Inflammatory macrophage treated with lipopolysaccharide for 1 hour (primary cell): ENCODE measurements at regions not wholly inside any gene's neighbourhood (a gene's known extent, or its start where the extent isn't known, plus 50 kb on each side); places are given as distances from the start of the nearest gene placed in this dataset.
"Not testable (repeated sequence)": the region's sequence is repeated elsewhere in the genome, so short reads cannot be mapped to it uniquely, and the experiment has no call there.

Source experiments
- DNase-seq, 2 donors: peaks; one replicate each; pipeline ENCODE4 v3.0.0-alpha.2; 2020 to 2022

DNA sequence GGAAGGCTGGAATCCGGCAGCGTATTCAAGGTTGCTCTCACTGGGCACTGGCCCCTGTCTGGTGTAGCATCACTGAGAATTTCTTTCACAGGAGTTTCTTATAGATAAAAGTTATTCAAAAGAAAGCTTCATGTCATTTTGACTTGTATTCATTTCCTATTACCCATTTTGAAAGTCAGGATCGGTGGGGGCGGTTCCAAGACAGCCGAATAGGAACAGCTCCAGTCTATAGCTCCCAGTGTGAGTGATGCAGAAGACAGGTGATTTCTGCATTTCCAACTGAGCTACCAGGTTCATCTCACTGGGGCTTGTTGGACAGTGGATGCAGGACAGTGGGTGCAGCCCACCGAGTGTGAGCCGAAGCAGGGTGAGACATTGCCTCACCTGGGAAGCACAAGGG, 51.5 kb upstream of the CDC42EP3 start:
- not testable (repeated sequence) for DNase-seq

DNA sequence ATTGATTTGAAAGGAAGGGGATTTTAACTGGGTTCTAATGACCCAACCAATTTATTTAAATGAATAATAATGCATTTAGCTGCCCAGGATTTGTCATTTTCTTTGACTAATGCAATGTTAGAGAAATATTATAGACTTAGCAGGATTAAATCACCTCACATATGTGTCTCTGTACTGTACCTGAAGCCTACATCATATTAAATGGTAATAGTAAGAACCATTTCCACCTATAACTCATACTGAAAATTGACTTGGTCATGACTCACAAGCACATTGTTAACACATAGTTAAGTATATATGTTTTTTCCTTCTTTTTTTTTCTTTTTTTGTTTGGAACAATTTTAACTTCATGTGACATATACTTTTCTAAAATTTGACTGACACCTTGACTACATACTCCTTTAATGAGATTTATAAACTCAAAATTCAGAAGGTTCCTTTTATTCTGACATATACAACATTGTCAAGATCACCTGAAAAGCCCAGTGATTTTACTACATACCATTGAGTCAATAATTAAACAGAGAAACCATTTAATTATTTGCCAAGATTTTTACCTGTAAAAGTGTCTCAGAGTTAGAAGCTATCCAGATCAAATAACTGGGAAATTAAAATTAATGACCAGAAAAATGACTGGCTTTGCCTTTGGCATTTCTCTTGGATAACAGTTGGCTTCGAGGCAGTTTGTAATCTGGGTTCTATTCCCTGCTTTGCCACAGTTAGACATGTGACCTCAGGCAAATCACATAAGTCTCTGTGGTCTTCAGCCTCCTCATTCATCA, 58.8 kb upstream of the CDC42EP3 start:
- no peak for DNase-seq

DNA sequence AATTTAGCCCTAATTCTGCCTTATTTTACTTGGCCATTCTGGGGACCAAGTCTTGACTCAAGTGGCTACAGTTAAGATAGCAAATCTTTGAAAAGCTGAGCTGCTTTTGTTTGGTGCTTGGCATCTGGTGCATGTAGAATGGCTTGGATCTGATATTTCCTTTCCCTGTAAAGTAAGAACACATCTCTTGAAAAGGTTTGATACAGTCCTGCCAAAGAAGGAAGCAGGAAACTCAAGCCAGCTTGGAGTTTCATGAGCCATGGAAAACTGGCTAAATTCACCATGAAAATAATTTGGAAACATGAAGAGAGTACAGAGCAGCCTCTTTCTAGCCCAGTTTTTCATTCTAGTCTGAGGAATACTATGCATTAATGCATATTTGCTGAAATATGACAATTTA, 61.0 kb upstream of the CDC42EP3 start:
- not testable (repeated sequence) for DNase-seq

DNA sequence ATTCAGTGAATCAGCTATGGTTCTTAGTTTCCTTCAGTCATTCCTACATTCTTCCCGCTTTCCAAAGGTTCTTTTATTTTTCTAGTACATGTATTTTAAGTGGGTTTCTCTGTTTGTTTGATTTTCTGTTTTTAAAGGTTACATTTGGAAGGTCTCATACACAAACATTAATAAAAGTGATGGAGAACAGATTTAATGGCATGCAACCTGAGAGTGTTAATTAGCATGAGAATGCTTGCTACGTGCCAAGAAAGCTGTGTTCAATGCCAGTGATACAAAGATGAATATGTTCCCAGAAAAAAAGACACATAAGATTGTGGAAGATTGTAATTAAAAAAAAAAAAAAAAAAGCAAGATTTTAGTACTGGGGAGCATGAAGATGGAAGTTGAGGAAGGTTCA, 61.8 kb upstream of the CDC42EP3 start:
- DNase-seq, result no peak

DNA sequence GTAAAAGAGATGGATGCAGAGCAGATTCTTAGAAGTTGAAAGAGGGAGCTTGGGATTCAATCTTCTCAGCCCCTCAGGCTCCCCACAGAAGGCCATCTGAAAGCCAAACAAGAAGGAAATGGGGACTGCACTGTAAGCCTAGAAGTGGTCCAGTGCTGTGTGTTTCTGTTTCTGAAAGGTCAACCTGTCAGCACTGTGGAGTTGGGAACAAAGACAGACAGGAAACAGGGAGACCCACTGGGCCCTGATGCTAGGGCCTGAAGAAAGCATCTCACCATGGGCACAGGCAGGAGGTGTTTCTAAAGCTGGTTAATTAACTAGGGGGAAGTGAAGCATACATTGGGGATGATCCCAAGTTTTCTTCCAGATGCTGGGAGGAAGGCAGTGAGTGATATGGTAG, 62.5 kb upstream of the CDC42EP3 start:
- DNase-seq, result not testable (repeated sequence)

DNA sequence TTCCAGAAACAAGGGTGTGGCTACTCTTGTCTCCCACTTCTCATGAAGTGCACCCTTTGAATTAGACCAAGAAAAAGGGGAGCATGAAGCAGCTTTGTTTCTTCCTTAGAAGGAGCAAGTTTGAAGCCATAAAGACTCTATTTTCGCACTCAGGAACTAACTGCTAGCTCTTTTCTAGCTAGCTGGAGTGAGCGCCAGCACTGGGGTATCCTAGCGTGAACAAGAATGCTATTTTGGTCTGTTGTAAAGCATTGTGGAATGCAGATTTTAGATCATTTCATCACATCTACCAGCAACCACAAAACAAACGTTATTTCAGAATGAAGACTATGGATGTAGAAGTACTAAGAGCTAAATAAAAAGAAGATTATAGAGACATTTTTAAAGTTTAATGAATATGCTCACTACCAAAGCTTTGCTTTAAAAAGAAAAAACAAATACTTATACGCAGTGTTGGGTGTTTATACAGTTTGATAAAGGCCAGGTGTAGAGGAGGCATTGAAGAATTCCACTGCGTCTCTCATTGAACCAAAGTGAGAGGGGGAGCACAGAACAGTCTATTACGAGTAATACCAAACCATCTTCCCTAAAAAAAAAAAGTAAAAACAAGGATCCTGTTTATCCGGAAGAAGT, 63.6 kb upstream of the CDC42EP3 start:
- DNase-seq, result not testable (repeated sequence)

DNA sequence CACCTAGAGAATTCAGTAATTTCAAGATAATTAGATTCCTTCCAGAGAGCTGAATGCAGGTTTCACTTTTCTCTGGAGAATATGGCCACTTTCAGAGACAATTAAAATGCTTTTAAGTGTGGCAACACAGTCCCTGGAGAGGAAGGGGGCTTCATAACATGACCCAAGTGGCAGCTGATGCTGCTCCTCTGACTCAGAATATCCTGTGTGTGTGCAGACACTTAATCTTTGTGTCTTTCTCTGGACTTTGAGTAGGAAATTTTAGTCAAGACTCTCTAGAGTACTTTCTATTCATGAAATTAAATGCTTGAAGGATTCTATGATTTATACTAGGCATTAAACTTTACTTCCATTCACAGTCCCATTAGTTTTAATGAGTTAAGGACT, 64.1 kb upstream of the CDC42EP3 start:
- not testable (repeated sequence) for DNase-seq

DNA sequence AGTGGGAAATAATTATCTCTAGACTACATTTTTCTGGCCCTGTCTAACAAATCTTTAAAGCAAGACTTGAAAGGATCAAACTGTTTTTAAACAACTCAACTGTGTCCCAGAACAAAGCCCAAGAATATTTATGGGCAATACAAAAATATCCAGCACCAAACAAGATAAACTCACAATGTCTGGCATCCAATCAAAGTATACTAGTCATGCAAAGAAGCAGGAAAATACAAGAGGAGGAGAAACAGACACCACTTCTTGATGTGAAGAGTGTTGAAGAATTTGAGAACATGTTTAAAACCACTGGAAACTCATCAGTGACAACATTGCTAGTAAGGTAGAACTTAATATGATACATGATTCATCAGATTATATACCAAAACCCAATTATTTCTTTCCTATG, 66.1 kb upstream of the CDC42EP3 start:
- no peak for DNase-seq

DNA sequence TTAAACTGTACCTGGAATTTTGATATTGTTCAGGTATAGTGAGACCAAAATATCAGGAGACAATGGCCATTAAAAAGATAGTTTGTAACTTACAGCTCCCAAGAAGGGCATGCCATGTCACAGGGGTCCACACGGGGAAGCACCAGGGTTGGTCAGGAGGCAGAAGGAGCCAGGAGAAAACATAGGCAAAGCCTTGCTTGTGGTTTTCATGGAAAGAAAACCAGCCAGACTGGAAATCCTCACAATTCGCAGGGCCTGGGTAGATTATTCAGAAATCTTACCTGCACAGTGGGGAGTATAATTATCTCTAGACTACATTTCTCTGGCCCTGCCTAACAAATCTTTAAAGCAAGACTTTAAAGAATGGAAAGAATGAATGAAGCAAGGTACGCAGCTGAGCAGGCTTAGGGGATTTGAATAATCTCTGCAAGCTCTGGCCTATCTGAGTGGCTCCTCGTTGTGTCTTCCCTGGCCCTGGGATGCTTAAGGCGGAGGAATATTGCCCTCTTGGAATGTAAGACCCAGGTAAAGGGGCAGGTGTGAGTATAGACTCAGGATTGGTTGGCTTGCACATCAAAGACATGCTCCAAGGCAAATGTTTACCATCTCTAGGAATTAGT, 66.9 kb upstream of the CDC42EP3 start:
- no peak for DNase-seq

DNA sequence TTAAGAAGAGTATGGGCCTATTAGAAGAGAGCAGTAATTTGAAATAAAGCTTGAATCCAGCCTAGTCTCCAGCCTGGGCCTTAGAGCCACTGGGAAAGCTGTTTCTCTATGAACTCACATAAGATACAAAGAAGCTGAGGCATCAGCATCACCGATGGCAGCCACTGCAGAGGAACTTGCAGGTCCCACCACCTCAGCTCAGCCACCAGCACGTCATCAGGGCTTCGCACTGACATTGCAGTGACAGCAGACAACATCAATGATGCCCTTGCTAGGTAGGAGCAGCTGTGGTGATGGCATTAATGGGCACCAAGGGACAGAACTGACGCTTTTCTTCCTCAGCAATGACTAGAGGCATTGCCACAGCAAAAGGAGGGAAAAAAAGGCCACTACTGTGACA, 67.7 kb upstream of the CDC42EP3 start:
- no peak for DNase-seq

DNA sequence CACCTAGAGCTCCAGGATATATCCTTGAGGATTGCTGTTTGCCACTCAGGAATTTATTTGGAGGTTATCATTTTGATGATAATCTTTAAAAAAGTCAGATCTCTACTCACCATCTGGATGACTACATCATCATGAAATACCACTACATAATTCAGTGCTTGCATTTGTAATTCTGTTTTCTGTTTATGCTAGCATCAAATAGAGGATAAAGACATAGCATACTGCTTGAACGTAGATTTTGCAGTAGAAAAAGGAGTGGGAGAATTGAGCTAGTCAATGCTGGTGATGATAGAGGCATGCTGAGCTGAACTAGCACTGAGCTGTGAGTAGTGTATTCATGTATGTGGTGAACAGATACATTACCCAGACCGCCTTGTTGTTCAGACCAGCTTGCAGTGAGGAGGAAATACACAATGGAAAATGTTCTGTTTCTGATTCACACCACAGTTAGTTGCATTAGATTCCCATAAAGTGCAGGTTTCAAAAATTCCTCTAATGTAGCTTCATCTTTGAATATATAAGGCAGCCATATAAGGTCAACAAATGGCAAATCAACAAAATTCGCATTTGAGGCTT, 68.8 kb upstream of the CDC42EP3 start:
- DNase-seq, result no peak

DNA sequence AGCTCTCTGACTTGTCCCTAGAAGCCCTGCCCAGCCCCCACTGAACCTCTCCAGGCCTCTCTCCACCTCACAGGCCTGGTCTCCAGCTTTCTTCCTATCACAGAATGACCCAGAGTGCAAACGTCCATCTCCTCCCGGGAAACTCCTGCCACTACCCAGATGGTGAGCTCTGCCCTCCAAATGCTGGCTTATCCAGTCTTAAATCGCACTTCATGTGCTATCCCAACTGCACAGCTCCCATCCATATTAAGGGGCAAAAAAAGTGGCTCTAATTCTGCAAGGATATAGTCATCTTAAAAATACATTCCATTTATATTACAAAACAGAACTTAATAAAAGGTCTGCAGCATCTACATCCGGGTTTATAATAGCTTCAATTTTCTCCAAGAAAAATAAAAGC, 70.8 kb upstream of the CDC42EP3 start:
- DNase-seq, result no peak

DNA sequence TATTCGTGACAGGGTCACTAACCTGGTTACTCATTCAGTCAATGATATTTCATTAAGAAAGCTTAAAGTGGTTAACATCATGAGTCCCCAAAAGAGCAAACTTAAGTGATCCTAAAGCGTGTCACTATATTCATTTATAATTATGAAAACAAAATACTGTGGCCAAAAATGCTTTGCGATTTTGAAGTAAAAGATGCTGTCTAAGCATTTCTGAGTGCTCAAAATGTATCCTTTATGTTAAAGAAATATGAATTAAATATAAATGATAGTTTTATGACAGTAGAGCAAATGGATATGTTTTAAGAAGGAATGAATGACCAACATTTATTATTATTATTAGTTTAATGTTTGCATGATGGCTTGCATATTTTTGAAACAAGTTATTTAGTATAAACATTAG, 72.6 kb upstream of the CDC42EP3 start:
- no peak for DNase-seq

DNA sequence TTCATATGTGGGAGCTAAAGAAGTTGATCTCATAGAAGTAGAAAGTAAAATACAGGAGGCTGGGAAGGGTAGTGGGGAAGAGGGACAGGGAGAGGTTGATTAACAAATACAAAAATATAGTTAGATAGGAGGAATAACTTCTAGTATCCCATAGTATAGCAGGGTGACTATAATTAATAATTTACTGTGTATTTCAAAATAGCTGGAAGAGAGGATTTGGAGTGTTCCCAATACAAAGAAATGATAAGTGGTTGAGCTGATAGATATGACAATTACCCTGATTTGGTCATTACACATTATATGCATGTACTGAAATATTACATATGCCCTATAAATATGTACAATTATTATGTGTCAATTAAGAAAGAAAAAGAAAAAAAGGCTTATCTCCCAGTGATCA, 73.5 kb upstream of the CDC42EP3 start:
- not testable (repeated sequence) for DNase-seq

DNA sequence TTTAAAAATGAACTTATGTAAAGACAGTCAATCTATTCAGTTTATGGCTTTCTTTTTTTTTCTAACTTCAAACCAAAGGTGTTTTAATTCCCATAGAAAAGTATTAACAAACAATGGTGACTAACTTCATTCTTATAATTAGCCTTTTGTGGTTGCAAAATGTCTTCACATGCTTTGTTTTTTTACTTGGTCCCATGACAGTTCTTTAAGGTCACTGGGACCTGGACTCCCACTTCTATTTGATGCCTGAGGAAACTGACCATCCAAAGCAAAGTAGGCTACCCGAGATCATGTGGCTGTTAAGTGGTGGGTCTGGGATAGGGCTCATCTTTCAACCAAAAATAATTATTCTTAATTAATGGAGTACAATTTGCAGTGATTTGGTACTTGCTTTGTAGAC, 74.6 kb upstream of the CDC42EP3 start:
- peak in 1 of 2 donors; percentile 46 for DNase-seq

DNA sequence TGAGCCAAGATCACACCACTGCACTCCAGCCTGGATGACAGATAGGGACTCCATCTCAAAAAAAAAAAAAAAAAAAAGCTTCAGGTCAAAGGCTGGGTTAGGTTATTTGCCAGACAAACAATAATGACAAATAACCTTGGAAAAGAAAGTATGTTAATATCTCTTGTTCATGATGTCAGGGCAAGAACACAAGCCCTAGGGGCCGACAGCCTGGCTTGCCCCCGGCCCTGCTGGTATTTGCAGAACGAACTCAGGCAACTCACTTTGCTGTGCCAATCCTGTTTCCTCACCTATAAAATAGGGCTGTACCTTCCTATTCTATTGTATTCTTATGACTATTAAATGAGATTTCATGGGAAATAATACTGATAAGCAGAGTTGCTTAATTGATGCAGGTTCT, 75.4 kb upstream of the CDC42EP3 start:
- DNase-seq, result no peak

DNA sequence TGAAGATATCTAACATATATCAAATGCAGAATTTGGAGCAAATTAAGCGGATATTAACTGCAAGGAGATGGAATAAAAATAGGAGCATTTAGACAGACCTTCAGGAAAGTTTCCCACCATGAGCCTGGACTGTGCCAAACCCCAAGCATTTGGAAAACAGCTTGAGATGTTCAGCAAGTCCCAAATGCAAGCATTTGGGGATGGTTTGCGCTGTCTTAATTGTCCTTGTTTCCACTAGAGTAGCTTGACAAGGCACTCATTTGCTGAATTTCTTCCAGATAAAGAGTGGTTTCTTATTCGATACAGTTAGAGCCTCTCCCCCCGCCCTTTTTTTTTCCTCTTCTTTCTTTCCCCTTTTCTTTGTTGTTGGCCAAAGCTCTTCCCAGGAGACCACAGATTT, 77.1 kb upstream of the CDC42EP3 start:
- DNase-seq, result no peak

DNA sequence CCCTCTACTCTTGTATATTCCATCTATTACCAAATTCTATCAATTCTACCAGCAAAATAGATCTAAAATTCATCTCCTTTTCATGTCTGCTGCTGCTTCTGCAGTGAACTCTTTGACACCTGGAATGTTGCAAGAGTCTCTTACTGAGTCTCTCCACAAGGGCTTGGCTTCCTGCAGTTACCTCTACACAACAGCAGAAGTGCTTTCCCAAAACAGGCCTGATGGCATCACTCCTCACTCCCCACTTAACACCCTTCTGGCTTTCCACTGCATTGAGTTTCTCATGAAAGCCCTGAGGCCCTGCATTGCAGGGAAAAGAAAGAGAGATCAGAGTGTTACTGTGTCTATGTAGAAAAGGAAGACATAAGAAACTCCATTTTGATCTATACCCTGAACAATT, 78.8 kb upstream of the CDC42EP3 start:
- DNase-seq, result not testable (repeated sequence)

DNA sequence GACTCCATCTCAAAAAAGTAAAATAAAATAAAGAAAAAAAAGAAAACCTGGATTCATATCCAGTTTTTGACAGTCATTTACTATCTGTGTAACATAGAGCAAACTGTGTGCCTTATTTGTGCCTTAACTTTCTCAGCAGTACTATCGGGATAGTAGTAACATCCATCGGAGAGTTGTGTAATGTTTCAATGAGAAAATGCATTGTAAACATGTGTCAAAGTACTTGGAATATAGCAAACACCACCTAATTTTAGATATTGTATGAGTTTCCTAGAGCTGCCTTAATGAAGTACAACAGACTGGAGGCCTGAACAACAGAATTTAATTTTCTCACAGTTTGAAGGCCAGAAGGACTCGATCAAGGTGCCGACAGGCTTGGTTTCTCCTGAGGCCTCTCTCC, 81.3 kb upstream of the CDC42EP3 start:
- no peak for DNase-seq

DNA sequence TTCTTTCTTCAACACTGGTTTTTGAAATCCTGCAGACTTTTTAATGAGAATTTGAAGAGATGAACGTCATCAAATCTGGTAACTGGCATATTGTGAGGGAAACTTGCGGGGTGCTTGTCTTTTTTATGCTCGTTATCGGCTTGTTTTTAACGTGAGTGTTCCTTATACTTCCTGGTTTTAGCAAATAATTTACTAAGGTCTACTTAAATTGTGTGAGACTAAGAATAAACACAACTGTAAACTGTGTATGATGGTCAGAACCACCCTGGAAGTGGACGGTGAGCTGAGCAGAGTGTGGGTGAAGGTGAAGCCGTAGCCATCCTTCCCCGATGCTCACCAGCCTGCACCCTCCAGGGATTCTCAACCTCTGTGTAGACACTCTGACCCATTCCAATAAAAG, 82.3 kb upstream of the CDC42EP3 start:
- DNase-seq, result no peak

DNA sequence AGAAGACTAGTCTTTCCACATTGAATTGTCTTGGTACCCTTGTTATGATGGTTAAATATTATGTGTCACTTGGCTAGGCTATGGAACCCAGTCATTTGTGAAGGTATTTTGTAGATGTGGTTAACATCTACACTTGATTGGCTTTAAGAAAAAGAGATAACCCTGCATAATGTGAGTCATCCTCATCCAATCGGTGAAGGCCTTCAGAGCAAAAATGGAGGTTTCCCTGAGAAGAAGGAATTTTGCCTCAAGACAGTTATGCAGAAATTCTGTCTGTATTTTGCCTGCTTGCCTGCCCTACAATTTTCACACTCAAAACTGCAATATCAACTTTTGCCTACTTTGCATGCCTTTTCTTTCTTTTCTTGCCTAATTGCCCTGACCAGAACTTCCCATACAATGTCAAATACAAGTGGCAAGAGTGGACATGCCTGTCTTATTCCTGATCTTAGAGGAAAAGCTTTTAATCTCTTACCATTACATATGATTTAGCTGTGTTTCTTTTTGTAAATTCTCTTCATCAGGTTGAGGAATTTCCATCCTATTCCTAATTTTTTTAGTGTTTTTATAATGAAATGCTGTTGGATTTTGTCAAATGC, 84.6 kb upstream of the CDC42EP3 start:
- DNase-seq, result peak in 1 of 2 donors; percentile 37

DNA sequence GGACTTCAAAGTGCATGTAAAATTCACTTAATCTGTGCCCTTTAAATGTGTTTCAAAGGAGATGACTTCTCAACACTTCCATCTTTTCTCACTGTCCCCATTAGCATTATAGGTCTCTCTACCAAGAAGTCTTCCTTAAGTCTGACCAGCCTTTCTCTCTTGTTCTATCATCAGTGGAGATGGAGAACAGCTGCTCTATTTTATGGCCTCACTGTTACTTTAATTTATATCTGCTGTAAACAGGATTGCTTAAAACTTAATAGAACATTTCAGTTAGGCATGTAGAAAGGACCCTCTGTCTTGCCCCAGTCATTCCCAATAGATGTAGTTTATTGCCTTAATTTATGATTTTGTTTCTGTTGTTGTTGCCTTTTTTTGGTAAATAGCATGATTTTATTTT, 86.0 kb upstream of the CDC42EP3 start:
- not testable (repeated sequence) for DNase-seq

DNA sequence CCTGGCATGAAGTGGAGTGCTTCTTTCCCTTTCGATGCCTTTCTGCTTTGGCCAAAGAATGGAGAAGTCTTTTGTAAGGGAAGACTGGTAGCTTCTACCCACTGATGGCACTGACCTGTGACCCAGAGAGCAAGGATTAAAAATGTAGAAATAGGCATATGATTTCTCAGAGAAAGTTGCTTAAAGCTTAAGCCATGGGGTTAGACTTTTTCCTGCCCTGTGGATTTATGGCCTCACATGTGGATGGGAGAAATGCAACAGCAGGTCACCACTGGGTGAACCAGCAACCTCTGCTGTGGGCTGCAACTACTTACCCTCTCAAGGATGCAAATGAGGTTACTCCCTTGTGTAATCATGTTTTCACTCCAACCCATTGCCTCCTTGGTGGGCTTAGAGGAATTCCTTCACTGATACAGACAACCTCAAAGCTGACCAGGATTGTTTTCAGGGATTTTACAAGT, 86.7 kb upstream of the CDC42EP3 start:
- DNase-seq, result peak; percentile 81 to 95
